CD4-positive, alpha-beta memory T cell (primary cell): ENCODE measurements at regions not wholly inside any gene's neighbourhood (a gene's known extent, or its start where the extent isn't known, plus 50 kb on each side); places are given as distances from the start of the nearest gene placed in this dataset.
"Not testable (repeated sequence)": the region's sequence is repeated elsewhere in the genome, so short reads cannot be mapped to it uniquely, and the experiment has no call there.

Source experiments
- CTCF ChIA-PET: fragments of 350-600 bp; sonication (Branson Sonifier 250); formaldehyde crosslinking; loops from one replicate; lab custom pipeline; 2021; ENCODE audit warnings: inconsistent platforms; ENCODE audit not compliant: partially characterized antibody; lab: Charles Lee
- POLR2A ChIA-PET: fragments of 350-600 bp; sonication (Branson Sonifier 250); formaldehyde crosslinking; loops from one replicate; lab custom pipeline; 2021; ENCODE audit not compliant: partially characterized antibody; lab: Charles Lee
- DNase-seq, 5 donors: peaks; one replicate each; pipeline versions ENCODE4 v3.0.0 to v3.0.0-alpha.2; 2020 to 2022; ENCODE audit warnings: mixed read lengths in 1 of 5
- H3K27ac ChIP-seq: one replicate; pipeline ENCODE4 v1.7.0; 2013; ENCODE audit warnings: low read depth, low read length
- H3K27me3 ChIP-seq: 2 replicates; pipeline ENCODE4 v1.7.0; 2013; ENCODE audit warnings: mild to moderate bottlenecking, low read length, moderate library complexity; ENCODE audit not compliant: insufficient read depth
- H3K36me3 ChIP-seq: 2 replicates; pipeline ENCODE4 v1.7.0; 2013; ENCODE audit warnings: mild to moderate bottlenecking, low read length, moderate library complexity; ENCODE audit not compliant: insufficient read depth
- H3K4me1 ChIP-seq: 2 replicates; pipeline ENCODE4 v1.7.0; 2013; ENCODE audit warnings: mild to moderate bottlenecking, low read length, moderate library complexity; ENCODE audit not compliant: insufficient read depth
- H3K4me3 ChIP-seq, 2 donors: one replicate each; pipeline ENCODE4 v1.7.0; 2013; ENCODE audit warnings: low read length in 2 of 2, mild to moderate bottlenecking in 1 of 2
- H3K9me3 ChIP-seq, 2 donors: one replicate each; pipeline ENCODE4 v1.7.0; 2013; ENCODE audit warnings: low read length in 2 of 2, control low read depth in 1 of 2; ENCODE audit not compliant: control insufficient read depth in 1 of 2
- H3K27ac Mint-ChIP-seq, 7 donors: one replicate each; pipeline ENCODE4 v1.8.0; 2020 to 2021; ENCODE audit warnings: mixed read lengths in 7 of 7, mild to moderate bottlenecking in 6 of 7, inconsistent platforms in 3 of 7, moderate library complexity in 3 of 7
- H3K27me3 Mint-ChIP-seq, 2 donors: one replicate each; pipeline ENCODE4 v1.8.0; 2020 to 2021; ENCODE audit warnings: mixed read lengths in 2 of 2
- H3K36me3 Mint-ChIP-seq, 2 donors: one replicate each; pipeline ENCODE4 v1.8.0; 2020 to 2021; ENCODE audit warnings: mixed read lengths in 2 of 2, inconsistent platforms in 1 of 2, mild to moderate bottlenecking in 1 of 2
- H3K4me1 Mint-ChIP-seq, 4 donors: one replicate each; pipeline ENCODE4 v1.8.0; 2020 to 2021; ENCODE audit warnings: mixed read lengths in 4 of 4, mild to moderate bottlenecking in 1 of 4
- H3K4me3 Mint-ChIP-seq, 8 donors: one replicate each; pipeline ENCODE4 v1.8.0; 2020 to 2021; ENCODE audit warnings: mixed read lengths in 8 of 8, mild to moderate bottlenecking in 7 of 8, moderate library complexity in 6 of 8, inconsistent platforms in 3 of 8
- H3K9me3 Mint-ChIP-seq, 8 donors: one replicate each; pipeline ENCODE4 v1.8.0; 2020 to 2021; ENCODE audit warnings: mixed read lengths in 8 of 8, mild to moderate bottlenecking in 5 of 8, inconsistent platforms in 3 of 8, moderate library complexity in 1 of 8
- intact Hi-C: fragments of 100-400 bp; cut with micrococcal nuclease; formaldehyde crosslinking; loops from one replicate; pipeline ENCODE4 v1.15.1; 2023

DNA sequence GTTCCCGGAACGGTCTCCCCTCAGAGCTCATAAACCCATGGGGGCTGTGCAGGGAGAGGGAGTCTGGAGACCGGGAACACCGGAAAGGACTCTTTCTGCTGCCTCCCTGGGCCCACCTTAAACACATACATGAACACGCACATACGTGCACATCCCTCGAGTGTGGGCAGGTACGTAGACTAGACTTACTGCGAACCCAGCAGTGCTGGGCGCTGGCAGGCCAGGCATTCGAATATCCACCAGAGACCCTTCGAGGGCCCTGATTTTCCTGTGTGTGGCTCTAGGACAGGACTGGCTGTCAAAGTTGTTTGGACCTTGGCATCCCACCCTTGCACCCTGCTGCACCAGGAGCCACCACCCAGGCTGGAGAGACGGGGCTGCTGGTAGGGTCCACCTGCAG, 102.7 kb downstream of the PLXNA1 start:
- H3K4me3 ChIP-seq, result no peak overlapping the region
- POLR2A ChIA-PET, result no interaction called here
- no peak overlapping the region for H3K27ac Mint-ChIP-seq
- H3K4me1 Mint-ChIP-seq, result no peaks in the 10 kb centered on the region
- no peaks in the 10 kb centered on the region for H3K36me3 ChIP-seq
- no peaks in the 10 kb centered on the region for H3K9me3 Mint-ChIP-seq
- H3K36me3 Mint-ChIP-seq, result no peaks in the 10 kb centered on the region
- no peaks in the 10 kb centered on the region for H3K4me1 ChIP-seq
- H3K9me3 ChIP-seq, result no peaks in the 10 kb centered on the region
- H3K27me3 Mint-ChIP-seq, result peaks cover 2 to 4% of the 10 kb centered on the region in 2 donors
- H3K4me3 Mint-ChIP-seq, result no peak overlapping the region
- DNase-seq, result no peak
- intact Hi-C loops, result no loop called here
- no peak overlapping the region for H3K27ac ChIP-seq
- no peaks in the 10 kb centered on the region for H3K27me3 ChIP-seq
- CTCF ChIA-PET, result no interaction called here

DNA sequence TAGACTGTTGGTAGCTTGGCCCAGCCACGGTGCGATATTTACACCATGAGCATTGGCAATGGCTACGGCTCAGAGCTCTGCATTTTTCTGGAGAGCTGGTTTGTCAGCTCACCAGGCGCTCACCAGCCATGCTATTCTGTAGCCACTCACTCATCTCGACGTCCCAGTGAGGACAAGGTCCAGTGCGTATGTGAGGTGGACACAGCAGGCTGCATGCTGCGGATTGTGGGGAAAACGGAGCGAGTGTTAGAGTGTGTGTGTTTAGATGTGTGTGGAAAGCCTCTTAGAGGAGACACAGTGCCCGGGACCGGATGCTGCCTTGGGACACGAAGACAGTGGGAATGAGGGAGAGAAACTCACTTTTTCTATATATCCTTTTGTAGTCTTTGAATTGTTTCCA, 103.7 kb downstream of the PLXNA1 start:
- H3K4me3 ChIP-seq, H3K9me3 Mint-ChIP-seq, POLR2A ChIA-PET, H3K36me3 ChIP-seq, H3K4me1 ChIP-seq, H3K27me3 ChIP-seq, H3K27ac Mint-ChIP-seq, DNase-seq, H3K27me3 Mint-ChIP-seq, H3K9me3 ChIP-seq, intact Hi-C loops, H3K27ac ChIP-seq, H3K36me3 Mint-ChIP-seq, H3K4me1 Mint-ChIP-seq, H3K4me3 Mint-ChIP-seq, CTCF ChIA-PET: not testable (repeated sequence)

DNA sequence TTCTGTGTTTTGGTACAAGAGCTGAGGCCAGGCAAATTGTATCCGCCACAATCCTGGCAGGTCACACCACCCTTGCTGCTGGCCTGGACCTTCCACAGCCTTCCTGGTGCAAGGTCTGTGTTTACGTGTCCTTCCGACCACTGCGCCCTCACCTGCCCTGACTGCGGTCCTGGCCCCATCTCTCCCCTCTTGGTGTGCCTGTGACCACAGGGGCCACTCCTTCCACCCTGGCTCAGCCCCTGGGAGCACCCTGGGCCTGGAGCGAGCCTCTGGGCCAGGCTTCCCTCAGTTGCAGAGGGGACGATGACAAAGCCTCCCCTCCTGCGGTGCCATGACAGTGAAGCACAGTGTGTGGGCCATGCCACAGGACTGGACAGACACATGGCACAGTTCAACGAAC, 104.5 kb downstream of the PLXNA1 start:
- no peaks in the 10 kb centered on the region for H3K27me3 ChIP-seq
- no peak overlapping the region for H3K4me3 Mint-ChIP-seq
- ChIA-PET POLR2A (no interaction called here), CTCF (no interaction called here)
- H3K9me3 Mint-ChIP-seq, result peaks cover 0 to 2% (median 0%) of the 10 kb centered on the region in 8 donors
- intact Hi-C loops, result no loop called here
- no peaks in the 10 kb centered on the region for H3K9me3 ChIP-seq
- no peaks in the 10 kb centered on the region for H3K36me3 ChIP-seq
- no peak overlapping the region for H3K4me3 ChIP-seq
- H3K4me1 Mint-ChIP-seq, result no peaks in the 10 kb centered on the region
- H3K27ac Mint-ChIP-seq, result no peak overlapping the region
- H3K36me3 Mint-ChIP-seq, result no peaks in the 10 kb centered on the region
- no peak overlapping the region for H3K27ac ChIP-seq
- H3K27me3 Mint-ChIP-seq, result peaks cover 2 to 10% of the 10 kb centered on the region in 2 donors
- no peak for DNase-seq
- H3K4me1 ChIP-seq, result no peaks in the 10 kb centered on the region

DNA sequence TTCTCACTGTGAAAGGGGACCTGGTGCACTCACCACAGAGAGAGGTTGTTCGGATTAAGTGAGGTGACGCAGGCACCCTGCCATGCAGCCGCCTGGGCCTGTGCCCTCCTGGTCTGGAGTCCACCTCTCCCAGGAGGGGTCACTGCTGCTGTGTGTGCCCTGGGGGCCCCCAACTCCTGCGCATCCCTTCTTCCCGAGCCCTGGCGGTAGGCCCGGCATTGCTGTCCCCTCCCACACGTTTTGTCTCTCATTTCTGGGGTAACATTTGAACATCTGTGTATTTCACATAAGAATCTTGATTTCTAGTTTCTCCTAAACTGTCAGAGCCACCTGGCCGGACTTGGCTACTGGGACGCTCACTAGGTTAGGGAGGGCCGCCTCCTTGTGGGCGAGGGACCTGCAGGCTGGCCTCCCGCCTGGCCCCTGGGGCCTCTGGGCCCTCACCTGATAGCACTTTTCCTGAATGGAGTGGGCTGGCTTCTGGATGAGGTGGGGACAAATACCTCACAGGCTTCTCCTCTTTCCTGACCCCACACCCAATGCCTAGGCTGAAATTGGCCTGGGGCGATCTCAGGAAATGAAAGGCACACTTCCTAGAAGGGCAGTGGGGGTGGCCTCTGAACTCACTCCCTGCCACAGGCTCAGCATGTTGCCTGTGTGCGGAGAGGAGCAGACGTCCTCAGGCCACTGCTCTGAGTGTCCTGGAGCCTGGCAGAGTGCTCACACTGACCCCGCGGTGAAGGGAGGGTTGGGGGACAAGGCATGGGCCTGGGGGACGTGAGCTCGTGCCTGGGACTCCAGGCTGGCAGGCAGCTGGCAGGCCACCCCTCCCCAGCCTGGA, 104.2 kb upstream of the PRR23E start:
- no peak overlapping the region for H3K27ac Mint-ChIP-seq
- peaks cover 0 to 2% (median 0%) of the 10 kb centered on the region in 8 donors for H3K9me3 Mint-ChIP-seq
- no peak overlapping the region for H3K4me3 Mint-ChIP-seq
- H3K4me1 Mint-ChIP-seq, result no peaks in the 10 kb centered on the region
- DNase-seq, result no peak
- H3K36me3 ChIP-seq, result no peaks in the 10 kb centered on the region
- POLR2A ChIA-PET, result no interaction called here
- H3K4me1 ChIP-seq, result no peaks in the 10 kb centered on the region
- H3K4me3 ChIP-seq, result no peak overlapping the region
- intact Hi-C loops, result no loop called here
- H3K27ac ChIP-seq, result no peak overlapping the region
- CTCF ChIA-PET, result no interaction called here
- H3K27me3 Mint-ChIP-seq, result peaks cover 2 to 10% of the 10 kb centered on the region in 2 donors
- H3K9me3 ChIP-seq, result no peaks in the 10 kb centered on the region
- H3K36me3 Mint-ChIP-seq, result no peaks in the 10 kb centered on the region
- no peaks in the 10 kb centered on the region for H3K27me3 ChIP-seq

DNA sequence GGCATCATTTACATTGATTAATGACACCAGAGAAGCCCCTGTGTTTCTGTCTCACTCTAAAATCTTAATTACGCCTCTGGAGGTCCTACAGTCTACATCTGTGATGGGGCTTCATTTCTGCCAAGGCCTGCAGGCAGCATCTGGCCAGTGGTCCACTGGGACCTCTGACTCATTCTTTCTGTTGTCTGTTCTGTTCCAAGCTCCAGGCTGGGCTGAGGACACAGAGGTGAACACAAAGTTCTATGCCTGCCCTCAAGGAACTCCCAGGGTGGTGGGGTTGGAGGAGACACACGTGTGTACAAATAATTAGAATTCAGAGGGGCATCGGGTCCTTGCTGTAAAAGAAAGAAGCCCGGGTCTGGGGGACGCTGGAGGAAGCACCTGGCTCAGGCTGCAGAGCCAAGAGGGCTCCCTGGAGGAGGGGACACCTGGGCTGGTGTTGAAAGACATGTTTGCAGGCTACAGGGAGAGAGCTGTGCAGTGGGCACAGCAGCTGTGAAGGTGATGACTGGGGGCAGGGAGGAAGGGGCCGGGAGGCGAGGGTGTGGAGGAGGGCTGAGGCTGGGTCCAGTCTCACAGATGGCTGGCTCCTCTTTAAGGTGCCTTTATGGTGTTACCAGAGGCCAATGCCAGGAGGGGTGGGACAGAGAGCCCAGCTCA, 103.3 kb upstream of the PRR23E start:
- POLR2A ChIA-PET, result no interaction called here
- Histone ChIP-seq H3K9me3 (no peaks in the 10 kb centered on the region), H3K4me3 (no peak overlapping the region), H3K36me3 (no peaks in the 10 kb centered on the region), H3K4me1 (no peaks in the 10 kb centered on the region), H3K27me3 (no peaks in the 10 kb centered on the region), H3K27ac (no peak overlapping the region)
- DNase-seq, result no peak
- Mint-ChIP-seq H3K9me3 (peaks cover 0 to 2% (median 0%) of the 10 kb centered on the region in 8 donors), H3K27ac (no peak overlapping the region), H3K27me3 (peaks cover 2 to 11% of the 10 kb centered on the region in 2 donors), H3K4me1 (no peaks in the 10 kb centered on the region), H3K4me3 (no peak overlapping the region), H3K36me3 (no peaks in the 10 kb centered on the region)
- intact Hi-C loops, result no loop called here
- CTCF ChIA-PET, result no interaction called here

DNA sequence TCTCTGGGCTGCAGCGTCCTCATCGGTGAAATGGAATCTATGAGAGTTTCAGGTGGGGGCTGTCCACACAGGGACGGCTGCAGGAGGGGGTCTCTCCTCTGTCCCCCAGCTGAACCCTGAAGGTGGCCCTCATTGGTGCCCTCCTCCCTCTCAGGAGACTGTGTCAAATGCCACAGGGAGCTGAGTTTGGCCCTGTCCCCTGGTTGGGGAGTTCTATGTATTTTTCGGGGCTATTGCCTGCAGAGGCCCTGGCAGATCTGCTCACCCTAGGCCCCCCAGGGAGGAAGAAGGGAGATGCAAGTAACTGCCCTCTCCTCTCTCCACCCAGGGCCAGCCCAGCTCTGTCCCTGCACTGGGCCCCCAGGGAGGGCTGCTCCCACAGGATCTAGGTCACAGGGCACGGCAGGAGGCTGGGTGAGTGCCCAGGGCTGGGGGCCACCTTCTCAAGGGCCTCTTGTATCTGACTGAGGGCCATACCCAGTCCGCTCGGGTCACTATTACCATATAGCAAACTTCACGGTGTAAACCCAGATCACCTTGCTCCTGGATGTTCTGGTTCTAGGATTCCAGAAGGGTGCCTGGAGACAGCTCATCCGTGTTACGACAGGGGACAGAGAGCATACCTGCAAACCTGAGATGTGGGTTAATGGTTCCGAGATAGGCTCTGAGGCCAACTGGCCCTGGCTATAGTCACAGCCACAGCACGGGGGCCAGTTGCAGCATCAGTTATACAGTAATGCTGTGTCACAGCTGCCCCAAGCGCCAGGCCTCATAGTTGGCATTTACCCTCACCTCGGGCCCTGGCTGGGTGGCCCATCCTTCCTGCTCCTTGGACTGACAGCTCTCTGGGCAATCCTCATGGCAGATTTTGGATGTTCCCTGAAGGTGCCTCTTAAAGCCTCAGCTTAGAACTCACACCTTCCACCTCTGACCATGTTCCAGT, 102.4 kb upstream of the PRR23E start:
- no peak overlapping the region for H3K4me3 Mint-ChIP-seq
- intact Hi-C loops, result no loop called here

DNA sequence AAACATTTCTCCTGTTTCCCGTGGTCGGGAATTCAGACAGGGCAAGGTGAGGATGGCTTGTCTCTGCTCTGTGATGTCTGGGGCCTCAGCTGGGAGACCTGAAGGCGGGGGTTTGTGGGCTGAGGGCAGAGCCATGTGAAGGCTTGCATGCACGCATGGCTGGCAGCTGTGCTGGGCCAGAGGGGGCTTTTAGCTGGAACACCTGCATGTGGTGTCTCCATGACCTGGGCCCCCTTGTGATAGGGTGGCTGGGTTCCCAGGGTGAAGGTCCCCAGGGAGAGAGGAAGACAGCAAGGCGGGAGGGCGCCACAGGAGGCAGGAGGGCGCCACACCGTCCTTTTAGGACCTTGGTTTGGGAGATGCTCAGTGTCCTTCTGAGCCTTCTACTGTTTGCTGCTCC, 101.6 kb upstream of the PRR23E start:
- Mint-ChIP-seq H3K27me3 (peaks cover 2 to 11% of the 10 kb centered on the region in 2 donors), H3K4me3 (no peak overlapping the region), H3K36me3 (no peaks in the 10 kb centered on the region), H3K27ac (no peak overlapping the region), H3K4me1 (no peaks in the 10 kb centered on the region), H3K9me3 (peaks cover 0 to 8% (median 0%) of the 10 kb centered on the region in 8 donors)
- no peaks in the 10 kb centered on the region for H3K27me3 ChIP-seq
- POLR2A ChIA-PET, result no interaction called here
- no peak for DNase-seq
- no peak overlapping the region for H3K27ac ChIP-seq
- CTCF ChIA-PET, result no interaction called here
- H3K36me3 ChIP-seq, result no peaks in the 10 kb centered on the region
- no peak overlapping the region for H3K4me3 ChIP-seq
- intact Hi-C loops, result no loop called here
- H3K9me3 ChIP-seq, result no peaks in the 10 kb centered on the region
- no peaks in the 10 kb centered on the region for H3K4me1 ChIP-seq

More for the DNA sequence above, 102.4 kb upstream of the PRR23E start:
- H3K27ac Mint-ChIP-seq, result no peak overlapping the region
- H3K27me3 ChIP-seq, result no peaks in the 10 kb centered on the region
- H3K4me1 Mint-ChIP-seq, result no peaks in the 10 kb centered on the region
- CTCF ChIA-PET, result no interaction called here
- POLR2A ChIA-PET, result no interaction called here
- peaks cover 2 to 11% of the 10 kb centered on the region in 2 donors for H3K27me3 Mint-ChIP-seq
- H3K36me3 ChIP-seq, result no peaks in the 10 kb centered on the region
- DNase-seq, result no peak
- peaks cover 0 to 6% (median 0%) of the 10 kb centered on the region in 8 donors for H3K9me3 Mint-ChIP-seq
- no peaks in the 10 kb centered on the region for H3K4me1 ChIP-seq
- H3K4me3 ChIP-seq, result no peak overlapping the region
- H3K36me3 Mint-ChIP-seq, result no peaks in the 10 kb centered on the region
- no peaks in the 10 kb centered on the region for H3K9me3 ChIP-seq
- no peak overlapping the region for H3K27ac ChIP-seq
